ENCODE measurements at regions not wholly inside any gene's neighbourhood (a gene's known extent, or its start where the extent isn't known, plus 50 kb on each side); places are given as distances from the start of the nearest gene placed in this dataset.
A peak's percentile ranks its signal among the peaks of the same experiment; 100 is the strongest.
"Not testable (repeated sequence)": the region's sequence is repeated elsewhere in the genome, so short reads cannot be mapped to it uniquely, and the experiment has no call there.

DNA sequence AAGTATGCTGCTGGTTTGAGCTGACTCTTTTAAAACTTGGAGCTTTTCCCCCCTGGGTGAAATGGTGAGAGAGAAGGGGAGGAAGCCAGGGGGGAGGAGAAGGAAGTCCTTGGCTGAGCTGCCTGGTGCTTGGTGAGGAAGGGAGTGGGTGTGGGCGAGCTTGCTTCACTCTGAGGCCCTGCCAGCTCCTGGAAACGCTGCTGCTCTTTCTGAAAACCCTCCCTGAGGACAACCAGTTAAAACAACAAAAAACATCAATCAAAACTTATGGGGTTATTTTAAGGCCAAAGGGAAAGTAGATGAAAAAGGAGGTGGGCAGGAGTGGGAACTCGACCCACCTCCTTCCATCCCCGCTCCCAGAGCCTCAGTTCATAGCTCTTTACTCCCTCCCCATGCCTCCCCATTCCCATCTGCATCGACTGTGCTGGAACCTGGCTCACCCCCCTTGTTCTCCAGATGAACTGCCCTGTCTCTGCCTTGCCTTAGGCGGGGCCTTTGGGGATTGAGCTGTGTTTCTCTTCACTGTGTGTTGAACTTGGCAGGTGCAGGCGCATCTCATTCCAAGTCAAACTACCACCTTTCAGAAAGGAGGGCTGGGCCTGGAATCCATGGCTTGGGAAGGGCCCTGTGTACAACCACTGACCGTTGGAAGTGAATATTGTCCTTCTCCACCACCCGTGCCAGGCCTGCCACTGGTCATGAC lies 166.1 kb downstream of the ZNF621 start:
- Mint-ChIP-seq H3K4me1 (ENCODE audit: low read depth in 2 of 2) (no peaks in the 10 kb centered on the region), H3K27me3 (peaks cover 6 to 42% of the 10 kb centered on the region in 2 donors)

DNA sequence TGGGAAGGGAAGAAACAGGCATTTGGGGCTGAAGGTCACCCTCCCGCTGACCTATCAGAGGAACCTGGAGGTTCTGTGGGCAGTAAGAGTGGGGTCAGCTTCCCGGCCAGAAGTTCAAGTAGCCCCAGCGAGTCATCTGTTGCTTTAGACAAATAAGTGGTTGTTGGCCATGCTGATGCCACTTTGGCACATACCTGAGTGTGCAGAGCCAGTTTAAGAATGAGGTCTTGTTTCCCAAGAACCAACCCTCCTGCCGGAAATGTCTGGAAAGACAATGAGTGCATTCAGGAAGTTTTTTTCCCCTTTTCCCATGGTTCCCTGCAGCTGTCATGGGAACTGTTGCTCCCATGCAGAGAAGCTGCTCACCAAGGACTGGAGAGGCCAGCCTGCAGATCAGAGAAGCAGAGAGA lies 166.7 kb downstream of the ZNF621 start:
- no peak overlapping the region for H3K4me3 Mint-ChIP-seq
- ATAC-seq: no peak
- H3K27me3 Mint-ChIP-seq: peaks cover 4 to 36% of the 10 kb centered on the region in 2 donors

More for the DNA sequence above, 166.1 kb downstream of the ZNF621 start:
- DNase-seq (ENCODE audit: low spot score) (no peak), ATAC-seq (peak in 1 of 2 donors; percentile 37)
- no peak overlapping the region for H3K4me3 Mint-ChIP-seq
- no peak overlapping the region for H3K27ac Mint-ChIP-seq
- H3K9me3 Mint-ChIP-seq: peaks cover 3% of the 10 kb centered on the region
- H3K36me3 Mint-ChIP-seq: no peaks in the 10 kb centered on the region

DNA sequence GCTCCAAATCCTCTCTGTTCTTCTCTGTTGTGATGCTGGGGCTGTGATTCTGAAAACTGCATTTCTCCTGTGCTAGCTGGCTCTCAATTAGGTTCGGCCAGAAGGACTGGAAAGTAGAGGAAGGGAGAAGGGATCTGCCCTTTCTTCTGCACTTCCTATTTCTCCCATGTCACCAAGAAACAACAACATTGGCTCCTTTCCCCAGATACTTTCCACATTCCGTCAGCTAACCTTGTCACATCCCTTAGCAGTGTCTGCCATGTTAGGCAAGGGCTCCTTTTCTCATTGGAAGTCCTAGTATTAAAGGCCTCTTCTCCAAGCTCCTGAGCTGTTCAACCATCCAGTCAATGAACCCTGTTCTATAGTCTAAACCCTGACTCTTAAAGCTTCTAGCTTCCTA lies 171.1 kb downstream of the ZNF621 start:
- Mint-ChIP-seq H3K27ac (no peak overlapping the region), H3K4me1 (ENCODE audit: low read depth in 2 of 2) (no peaks in the 10 kb centered on the region), H3K36me3 (no peaks in the 10 kb centered on the region), H3K4me3 (no peak overlapping the region), H3K9me3 (no peaks in the 10 kb centered on the region), H3K27me3 (peaks cover 12 to 23% of the 10 kb centered on the region in 2 donors)
- DNase-seq (ENCODE audit: low spot score): no peak
- no peak for ATAC-seq

More for the DNA sequence above, 166.7 kb downstream of the ZNF621 start:
- DNase-seq (ENCODE audit: low spot score): no peak
- H3K9me3 Mint-ChIP-seq: peaks cover 1% of the 10 kb centered on the region
- H3K36me3 Mint-ChIP-seq: no peaks in the 10 kb centered on the region
- H3K4me1 Mint-ChIP-seq (ENCODE audit: low read depth in 2 of 2): no peaks in the 10 kb centered on the region
- H3K27ac Mint-ChIP-seq: no peak overlapping the region

DNA sequence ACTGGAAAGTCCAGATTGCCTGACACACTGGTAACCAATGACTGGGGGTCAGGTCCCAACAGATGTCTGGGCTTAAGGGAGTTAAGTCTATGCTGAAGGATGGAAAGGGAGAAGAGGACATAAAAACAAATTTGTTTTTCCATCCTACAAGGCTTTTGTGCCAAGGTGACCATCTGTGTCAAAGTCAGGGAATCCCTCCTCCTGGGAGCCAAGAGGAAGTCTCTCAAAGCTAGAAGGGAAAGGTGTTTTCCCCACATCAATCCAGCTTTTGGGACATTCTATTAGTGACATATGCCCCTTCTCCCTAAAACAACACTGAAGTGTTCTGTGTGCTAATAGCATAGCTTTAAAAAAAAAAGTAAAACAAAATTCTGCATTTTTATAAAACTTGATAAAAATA lies 173.9 kb downstream of the ZNF621 start:
- not testable (repeated sequence) for ATAC-seq; H3K36me3 Mint-ChIP-seq; H3K4me3 Mint-ChIP-seq; DNase-seq (ENCODE audit: low spot score); H3K9me3 Mint-ChIP-seq; H3K27ac Mint-ChIP-seq; H3K4me1 Mint-ChIP-seq (ENCODE audit: low read depth in 2 of 2)
- peaks cover 9 to 29% of the 10 kb centered on the region in 2 donors for H3K27me3 Mint-ChIP-seq

DNA sequence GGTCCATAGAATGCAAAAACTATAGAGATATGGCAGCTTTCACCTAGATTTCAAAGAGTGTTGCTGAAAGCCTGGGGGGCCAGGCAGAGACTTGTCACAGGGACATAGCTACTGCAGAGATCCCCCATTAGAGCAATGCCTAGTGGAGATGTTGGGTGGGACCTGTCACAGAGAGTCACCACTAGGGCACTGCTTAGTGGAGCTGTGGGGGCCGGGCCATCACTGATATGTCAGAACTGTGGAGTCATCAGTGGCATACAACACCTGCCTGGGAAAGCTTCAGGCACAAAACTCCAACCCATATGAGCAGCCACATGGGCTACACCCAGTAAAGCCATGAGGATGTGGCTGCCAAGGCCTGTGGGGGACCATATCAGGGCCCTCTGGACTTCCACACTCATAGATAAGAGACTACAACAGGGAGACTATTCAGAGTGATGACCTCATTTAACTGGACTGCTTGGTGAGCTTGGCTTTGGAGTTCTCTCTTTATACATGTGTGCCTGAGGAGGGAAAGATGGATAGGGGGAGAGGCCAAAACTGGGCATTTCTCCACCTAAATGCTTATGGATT lies 176.3 kb downstream of the ZNF621 start:
- ATAC-seq (peak; percentile 46 to 57), DNase-seq (ENCODE audit: low spot score) (no peak)
- H3K36me3 Mint-ChIP-seq: no peaks in the 10 kb centered on the region
- peaks cover 9 to 22% of the 10 kb centered on the region in 2 donors for H3K27me3 Mint-ChIP-seq
- no peak overlapping the region for H3K27ac Mint-ChIP-seq
- H3K4me3 Mint-ChIP-seq: no peak overlapping the region
- no peaks in the 10 kb centered on the region for H3K4me1 Mint-ChIP-seq (ENCODE audit: low read depth in 2 of 2)
- no peaks in the 10 kb centered on the region for H3K9me3 Mint-ChIP-seq

DNA sequence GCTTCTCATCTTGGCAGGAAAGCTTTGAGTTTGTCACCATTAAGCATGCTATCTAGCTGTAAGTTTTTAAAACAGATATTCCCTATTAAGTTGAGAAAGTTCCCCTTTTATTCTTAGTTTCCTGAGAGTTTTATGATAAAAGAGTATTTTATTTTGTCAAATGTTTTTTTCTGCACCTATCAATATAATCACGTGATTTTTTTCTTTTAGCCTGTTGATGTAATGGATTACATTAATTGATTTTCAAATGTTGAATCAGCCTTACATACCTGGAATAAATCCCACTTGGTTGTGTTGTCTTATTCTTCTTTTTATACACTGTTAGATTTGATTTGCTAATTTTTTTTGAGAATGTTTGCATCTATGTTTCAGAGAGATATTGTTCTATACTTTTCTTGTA lies 179.5 kb downstream of the ZNF621 start:
- Mint-ChIP-seq H3K9me3 (no peaks in the 10 kb centered on the region), H3K4me3 (no peak overlapping the region), H3K4me1 (ENCODE audit: low read depth in 2 of 2) (no peaks in the 10 kb centered on the region), H3K27ac (no peak overlapping the region), H3K36me3 (no peaks in the 10 kb centered on the region), H3K27me3 (peaks cover 9 to 31% of the 10 kb centered on the region in 2 donors)
- no peak for ATAC-seq
- no peak for DNase-seq (ENCODE audit: low spot score)

DNA sequence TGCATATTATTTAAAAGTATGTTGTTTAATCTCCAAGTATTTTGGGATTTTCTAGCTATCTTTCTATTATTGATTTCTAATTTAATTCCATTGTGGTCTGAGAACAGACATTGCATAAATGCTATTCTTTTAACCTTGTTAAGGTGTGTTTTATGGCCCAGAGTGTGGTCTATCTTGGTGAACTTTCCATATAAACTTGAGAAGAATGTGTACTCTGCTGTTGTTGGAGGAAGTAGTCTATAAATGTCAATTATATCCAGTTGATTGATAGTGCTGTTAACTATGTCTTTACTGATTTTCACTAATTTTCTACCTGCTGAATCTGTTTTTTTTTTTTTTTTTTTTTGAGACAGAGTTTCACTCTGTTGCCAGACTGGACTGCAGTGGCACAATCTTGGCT lies 180.9 kb downstream of the ZNF621 start:
- Mint-ChIP-seq H3K27ac (no peak overlapping the region), H3K9me3 (no peaks in the 10 kb centered on the region), H3K36me3 (no peaks in the 10 kb centered on the region), H3K27me3 (peaks cover 2 to 25% of the 10 kb centered on the region in 2 donors), H3K4me3 (no peak overlapping the region), H3K4me1 (ENCODE audit: low read depth in 2 of 2) (no peaks in the 10 kb centered on the region)
- ATAC-seq (no peak), DNase-seq (ENCODE audit: low spot score) (no peak)

DNA sequence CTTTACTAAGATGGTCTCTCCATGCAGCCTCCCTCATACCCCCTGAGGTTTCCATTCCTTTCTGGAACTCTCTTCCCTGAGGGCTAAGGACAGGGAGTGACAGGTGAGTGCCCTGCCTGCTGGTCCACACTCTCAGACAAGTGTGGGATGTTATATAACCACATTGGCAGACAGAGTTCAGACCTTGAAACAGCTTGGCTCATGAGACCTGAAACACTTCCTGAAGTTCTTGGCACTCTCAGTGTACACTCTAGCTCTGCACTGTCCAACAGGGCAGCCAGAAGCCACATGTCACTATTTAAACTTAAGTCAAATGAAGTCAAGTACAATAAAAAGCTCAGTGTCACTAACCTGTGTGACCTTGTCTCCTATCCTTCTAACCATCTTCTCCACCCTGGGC lies 188.5 kb downstream of the ZNF621 start:
- peak in 1 of 2 donors; percentile 50 for ATAC-seq
- Mint-ChIP-seq H3K36me3 (no peaks in the 10 kb centered on the region), H3K27me3 (peaks cover 15 to 36% of the 10 kb centered on the region in 2 donors), H3K27ac (no peak overlapping the region), H3K4me3 (no peak overlapping the region), H3K4me1 (ENCODE audit: low read depth in 2 of 2) (no peaks in the 10 kb centered on the region), H3K9me3 (no peaks in the 10 kb centered on the region)
- DNase-seq (ENCODE audit: low spot score): no peak

DNA sequence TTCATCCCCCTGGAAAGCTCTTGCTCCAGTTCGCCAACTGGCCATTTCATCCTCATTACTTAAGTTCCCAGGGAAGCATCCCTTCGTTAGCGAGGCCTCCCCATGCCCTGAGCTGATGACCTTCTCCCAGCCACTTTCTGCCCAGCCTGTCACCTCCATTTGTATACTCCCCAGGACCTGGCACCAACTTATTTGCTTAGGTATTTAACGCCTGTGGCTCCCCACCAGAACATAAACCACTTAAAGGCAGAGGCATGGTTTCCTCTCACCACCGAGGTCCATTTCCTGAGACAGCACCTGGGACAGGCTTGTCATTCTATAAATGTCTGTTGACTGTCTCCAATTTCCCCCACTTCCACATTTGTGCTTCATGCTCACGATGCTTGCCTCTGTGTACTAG lies 189.0 kb downstream of the ZNF621 start:
- ATAC-seq: no peak
- Mint-ChIP-seq H3K27me3 (peaks cover 13 to 36% of the 10 kb centered on the region in 2 donors), H3K9me3 (no peaks in the 10 kb centered on the region), H3K36me3 (no peaks in the 10 kb centered on the region), H3K27ac (no peak overlapping the region), H3K4me1 (ENCODE audit: low read depth in 2 of 2) (no peaks in the 10 kb centered on the region), H3K4me3 (no peak overlapping the region)
- no peak for DNase-seq (ENCODE audit: low spot score)

DNA sequence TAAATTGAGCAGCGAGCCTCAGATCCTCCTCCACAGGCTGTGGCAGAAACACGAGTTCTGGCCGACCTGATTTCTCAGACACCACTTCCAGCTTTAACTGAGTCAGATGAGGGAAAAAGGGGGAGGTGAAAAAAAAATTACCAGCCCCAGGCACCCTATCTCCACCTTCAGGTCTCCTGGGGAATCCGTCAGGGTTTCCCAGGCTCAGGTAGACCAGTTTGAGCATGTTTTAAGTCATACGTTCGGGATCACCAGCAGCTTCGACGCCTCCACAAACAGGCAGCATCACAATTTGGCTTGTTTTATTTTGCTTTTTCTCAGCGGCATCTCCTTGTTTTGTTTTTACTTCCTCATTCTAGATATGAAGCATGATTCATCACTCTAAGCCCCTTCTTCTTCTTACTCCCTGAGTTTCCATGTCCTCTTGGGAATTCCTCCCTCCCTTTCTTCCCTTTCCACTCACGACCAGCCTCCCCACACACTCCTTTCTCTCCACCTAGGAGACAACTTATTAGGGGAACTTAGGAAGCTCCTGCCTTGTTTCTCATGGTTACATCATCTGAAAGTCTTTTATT lies 190.1 kb downstream of the ZNF621 start:
- Mint-ChIP-seq H3K4me3 (no peak overlapping the region), H3K36me3 (no peaks in the 10 kb centered on the region), H3K9me3 (no peaks in the 10 kb centered on the region), H3K4me1 (ENCODE audit: low read depth in 2 of 2) (no peaks in the 10 kb centered on the region), H3K27me3 (peaks cover 13 to 36% of the 10 kb centered on the region in 2 donors), H3K27ac (no peak overlapping the region)
- DNase-seq (ENCODE audit: low spot score) (no peak), ATAC-seq (no peak)

DNA sequence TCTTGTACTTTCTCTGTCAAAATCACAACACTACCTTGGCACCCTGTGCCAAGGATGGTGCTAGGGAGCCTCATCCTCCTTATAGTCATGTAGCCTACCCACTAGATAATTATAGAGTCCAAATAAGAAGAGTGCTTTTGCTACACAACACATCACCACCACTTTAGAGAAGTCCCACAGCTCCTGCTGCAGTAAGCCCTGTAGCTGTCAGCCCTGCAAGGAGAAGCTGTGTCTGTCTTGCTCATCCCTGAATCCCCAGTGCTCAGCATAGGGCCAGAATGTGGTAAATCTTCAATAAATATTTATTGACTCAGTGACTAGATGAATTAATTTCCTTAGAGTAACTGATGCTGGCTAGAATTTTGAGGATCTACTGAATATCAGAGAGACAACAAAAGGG lies 190.8 kb downstream of the ZNF621 start:
- H3K27ac Mint-ChIP-seq: no peak overlapping the region
- no peak overlapping the region for H3K4me3 Mint-ChIP-seq
- no peak for ATAC-seq
- H3K9me3 Mint-ChIP-seq: no peaks in the 10 kb centered on the region
- no peaks in the 10 kb centered on the region for H3K4me1 Mint-ChIP-seq (ENCODE audit: low read depth in 2 of 2)
- H3K27me3 Mint-ChIP-seq: peaks cover 16 to 36% of the 10 kb centered on the region in 2 donors
- DNase-seq (ENCODE audit: low spot score): no peak
- H3K36me3 Mint-ChIP-seq: no peaks in the 10 kb centered on the region

DNA sequence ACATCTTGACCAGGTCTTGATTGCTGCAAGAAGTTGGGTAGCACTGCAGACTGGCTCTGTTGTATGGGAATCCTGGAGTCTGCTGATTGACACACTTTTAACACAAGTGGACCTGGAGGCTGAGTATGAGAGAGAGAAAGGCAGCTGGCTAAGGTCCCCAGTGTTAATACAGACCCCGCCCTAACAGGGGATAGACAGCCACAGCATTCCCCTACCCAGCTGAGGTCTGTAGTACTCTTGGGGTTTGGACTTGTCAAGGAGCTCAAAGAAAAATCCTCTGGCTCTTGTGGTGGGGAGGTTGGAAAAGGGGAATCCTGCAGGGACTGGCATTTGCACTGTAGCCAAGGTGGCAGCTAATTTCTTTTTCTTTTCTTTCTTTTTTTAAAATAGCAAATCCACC lies 192.7 kb downstream of the ZNF621 start:
- Mint-ChIP-seq H3K4me1 (ENCODE audit: low read depth in 2 of 2) (no peaks in the 10 kb centered on the region), H3K27me3 (peaks cover 15 to 30% of the 10 kb centered on the region in 2 donors), H3K9me3 (no peaks in the 10 kb centered on the region), H3K4me3 (no peak overlapping the region), H3K27ac (no peak overlapping the region), H3K36me3 (no peaks in the 10 kb centered on the region)
- ATAC-seq (no peak), DNase-seq (ENCODE audit: low spot score) (no peak)

DNA sequence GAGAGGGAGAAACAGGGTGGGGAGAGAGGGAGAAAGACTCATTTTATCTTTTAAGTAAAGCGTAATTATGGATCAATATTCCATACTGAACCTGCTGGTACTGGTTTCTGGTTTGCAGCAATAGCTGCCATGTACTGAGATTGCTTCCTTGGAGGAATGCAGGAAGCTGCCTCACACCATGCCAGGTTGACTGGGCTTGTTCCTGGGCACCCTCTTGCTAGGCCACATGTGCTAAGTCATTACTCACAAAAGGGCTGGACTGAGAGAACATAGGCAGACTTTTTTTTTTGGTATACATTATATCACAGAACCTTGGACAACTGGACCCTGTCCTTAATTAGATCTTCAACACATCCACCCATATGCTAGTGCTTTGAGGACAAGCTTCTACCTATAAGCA lies 193.4 kb downstream of the ZNF621 start:
- peaks cover 15 to 30% of the 10 kb centered on the region in 2 donors for H3K27me3 Mint-ChIP-seq
- no peaks in the 10 kb centered on the region for H3K9me3 Mint-ChIP-seq
- DNase-seq (ENCODE audit: low spot score): no peak
- H3K27ac Mint-ChIP-seq: no peak overlapping the region
- H3K4me1 Mint-ChIP-seq (ENCODE audit: low read depth in 2 of 2): no peaks in the 10 kb centered on the region
- H3K4me3 Mint-ChIP-seq: no peak overlapping the region
- no peak for ATAC-seq
- no peaks in the 10 kb centered on the region for H3K36me3 Mint-ChIP-seq

DNA sequence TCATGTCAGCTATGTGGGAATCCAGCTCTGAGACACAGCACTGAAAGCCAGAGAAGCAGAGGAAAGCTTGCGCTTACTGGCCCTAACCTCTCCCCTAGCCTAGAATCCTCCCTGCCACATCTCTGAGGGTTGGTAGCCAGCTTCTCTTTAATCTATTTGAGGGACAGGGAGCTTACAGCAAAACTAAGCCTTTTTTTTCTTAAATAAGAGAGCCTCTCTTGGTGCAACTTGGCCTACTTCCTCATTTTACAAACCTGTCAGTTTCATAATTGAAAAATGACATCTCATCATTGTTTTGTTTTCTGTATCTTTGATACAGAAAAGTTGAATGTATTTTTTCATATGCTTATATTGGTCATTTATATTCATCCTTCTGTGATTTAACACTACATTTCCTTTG lies 193.9 kb downstream of the ZNF621 start:
- Mint-ChIP-seq H3K27ac (no peak overlapping the region), H3K36me3 (no peaks in the 10 kb centered on the region), H3K4me3 (no peak overlapping the region), H3K9me3 (no peaks in the 10 kb centered on the region), H3K4me1 (ENCODE audit: low read depth in 2 of 2) (no peaks in the 10 kb centered on the region), H3K27me3 (peaks cover 15 to 28% of the 10 kb centered on the region in 2 donors)
- ATAC-seq (no peak), DNase-seq (ENCODE audit: low spot score) (no peak)

All from natural killer cell treated with Interleukin-12 subunit alpha and Interleukin-12 subunit beta and Interleukin-15 and Interleukin-18, amount 100 ng/mL, for 72 hours (primary cell).